ENCODE measurements at regions not wholly inside any gene's neighbourhood (a gene's known extent, or its start where the extent isn't known, plus 50 kb on each side); places are given as distances from the start of the nearest gene placed in this dataset.
"Not testable (repeated sequence)": the region's sequence is repeated elsewhere in the genome, so short reads cannot be mapped to it uniquely, and the experiment has no call there.

DNA sequence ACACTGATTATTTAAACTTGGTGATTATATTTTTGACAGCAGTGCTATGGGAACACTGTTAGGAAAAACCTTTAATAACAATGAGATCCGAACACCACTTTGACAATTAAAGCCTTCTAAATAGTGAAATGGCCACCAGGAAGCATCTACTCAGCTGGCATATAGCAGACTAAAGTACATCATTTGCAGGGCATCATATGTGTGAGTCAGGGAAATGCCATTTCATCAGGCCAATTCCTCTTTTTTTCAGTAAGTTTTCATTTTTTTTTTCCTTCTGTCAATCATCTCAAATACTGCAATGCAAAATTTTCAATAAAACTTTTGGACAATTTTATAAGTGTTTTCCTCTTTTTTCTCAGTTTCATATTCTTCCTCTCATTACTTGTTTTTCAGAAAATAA lies 521.4 kb upstream of the SEMA3D start:
- no peak for DNase-seq

DNA sequence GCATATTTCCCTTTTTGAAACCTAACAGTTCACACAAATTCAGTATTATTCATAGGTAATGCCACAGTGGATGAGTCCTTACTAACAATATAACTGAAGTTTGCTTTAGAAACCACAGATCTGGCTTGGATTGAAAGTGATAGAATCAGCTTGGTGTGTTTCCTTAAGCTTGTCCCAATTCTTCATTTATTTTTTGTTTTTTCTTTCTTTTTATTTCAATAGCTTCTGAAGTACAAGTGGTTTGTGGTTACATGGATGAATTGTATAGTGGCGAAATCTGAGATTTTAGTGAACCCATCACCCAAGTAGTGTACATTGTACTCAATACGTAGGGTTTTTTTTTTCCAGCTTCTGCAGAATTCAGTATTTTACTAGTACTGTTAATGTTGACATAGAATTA lies 518.2 kb upstream of the SEMA3D start:
- DNase-seq = no peak

- DNase-seq = no peak
These were observed 516.6 kb upstream of the SEMA3D start for GRCh38 chr7:85703251-85704010.

- no peak for DNase-seq
These were observed 515.5 kb upstream of the SEMA3D start for GRCh38 chr7:85702348-85702747.

DNA sequence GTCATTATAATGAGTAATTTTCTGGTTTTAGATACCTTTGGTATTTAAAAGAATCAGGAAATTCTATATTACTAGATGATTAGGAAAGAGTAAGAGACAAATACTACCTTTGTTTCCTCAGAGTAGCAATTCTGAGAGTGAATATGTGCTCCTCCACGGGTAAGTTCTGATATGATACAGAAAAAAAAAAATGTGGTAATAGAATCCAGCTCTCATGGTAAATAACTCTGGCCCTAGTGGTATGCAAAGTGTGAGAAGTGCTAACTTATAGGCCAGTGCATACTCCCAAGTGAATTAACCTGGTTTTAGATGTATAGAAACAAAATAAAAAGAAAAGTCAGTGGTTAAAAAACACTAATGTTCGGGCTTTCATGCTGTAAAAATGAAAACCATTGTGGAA lies 512.6 kb upstream of the SEMA3D start:
- no peak for DNase-seq

DNA sequence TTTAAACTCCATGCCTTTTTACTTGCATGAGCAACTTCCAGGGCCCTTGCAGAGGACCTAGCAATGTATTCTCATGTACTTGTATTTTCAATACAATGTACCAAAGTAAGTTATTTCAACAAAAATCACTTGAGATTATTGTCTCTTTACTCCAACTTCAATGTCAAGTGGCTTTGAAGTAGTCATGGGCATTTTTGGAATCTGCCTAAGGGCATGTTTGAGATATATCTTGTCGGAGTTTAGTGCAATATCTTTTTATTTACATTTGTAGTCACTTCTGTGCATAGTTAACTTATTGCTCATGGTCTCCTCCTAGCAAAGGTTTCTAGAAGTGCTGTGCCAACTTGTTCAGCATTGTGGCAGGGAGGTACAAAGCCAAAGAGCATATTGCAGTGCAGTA lies 508.7 kb upstream of the SEMA3D start:
- DNase-seq = no peak

DNA sequence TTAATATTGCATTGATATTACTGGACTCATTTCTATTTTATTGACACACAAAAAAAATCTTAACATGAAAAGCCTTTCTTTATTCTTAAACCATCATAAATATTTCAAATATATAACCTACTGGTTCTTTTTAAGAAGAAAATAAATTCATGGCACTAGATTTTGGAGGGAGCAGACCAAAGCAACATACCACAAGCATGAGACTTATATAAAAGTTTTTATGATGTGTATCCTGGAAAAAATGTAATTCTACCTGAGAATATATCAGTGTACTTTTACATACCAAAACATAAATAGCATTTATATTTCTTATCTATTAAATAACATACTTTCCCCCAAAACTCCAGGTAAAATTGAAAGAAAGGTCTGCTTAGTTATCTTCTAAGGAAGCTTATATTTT lies 508.2 kb upstream of the SEMA3D start:
- DNase-seq = no peak

GRCh38 chr7:85693326-85693725 lies 506.5 kb upstream of the SEMA3D start:
- DNase-seq = no peak

- no peak for DNase-seq
These were observed 501.9 kb upstream of the SEMA3D start for GRCh38 chr7:85688712-85689111.

GRCh38 chr7:85686401-85687181 lies 499.7 kb upstream of the SEMA3D start:
- no peak for DNase-seq

DNA sequence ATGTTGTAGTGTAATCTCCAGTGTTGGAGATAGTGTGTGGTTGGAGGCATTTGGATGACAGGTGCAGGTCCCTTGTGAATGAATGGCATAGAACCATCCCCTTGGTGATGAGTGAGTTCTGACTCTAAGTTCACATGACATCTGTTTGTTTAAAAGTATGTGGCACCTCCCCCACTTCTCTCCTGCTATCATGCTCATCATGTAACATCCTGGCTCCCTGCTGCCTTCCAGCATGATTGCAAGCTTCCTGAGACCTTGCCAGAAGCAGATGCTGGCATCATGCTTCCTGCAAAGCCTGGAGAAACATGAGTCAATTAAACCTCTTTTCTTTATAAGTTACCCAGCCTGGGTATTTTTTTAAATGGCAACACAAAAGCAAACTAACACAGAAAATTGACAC lies 499.0 kb upstream of the SEMA3D start:
- DNase-seq = no peak

GRCh38 chr7:85682833-85683620 lies 496.2 kb upstream of the SEMA3D start:
- DNase-seq = no peak

DNA sequence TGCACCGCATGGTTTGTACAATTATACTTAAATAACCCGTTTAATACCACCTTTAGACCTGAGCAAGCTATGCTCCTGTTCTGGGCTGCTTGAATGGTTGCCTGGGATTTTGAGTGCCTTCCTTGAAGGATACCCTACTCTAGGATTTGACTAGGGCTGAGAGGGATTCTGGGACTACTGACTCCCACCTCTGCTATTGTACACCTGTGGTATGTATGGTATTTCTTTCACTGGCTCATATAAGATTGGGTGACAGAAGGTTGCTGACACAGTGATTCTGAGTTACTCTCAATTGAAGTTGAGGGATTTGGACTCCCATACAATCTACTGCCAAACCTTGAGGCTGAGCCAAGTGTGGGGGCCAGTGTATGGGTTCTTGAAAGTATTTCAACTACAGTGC lies 494.4 kb upstream of the SEMA3D start:
- DNase-seq = no peak

DNA sequence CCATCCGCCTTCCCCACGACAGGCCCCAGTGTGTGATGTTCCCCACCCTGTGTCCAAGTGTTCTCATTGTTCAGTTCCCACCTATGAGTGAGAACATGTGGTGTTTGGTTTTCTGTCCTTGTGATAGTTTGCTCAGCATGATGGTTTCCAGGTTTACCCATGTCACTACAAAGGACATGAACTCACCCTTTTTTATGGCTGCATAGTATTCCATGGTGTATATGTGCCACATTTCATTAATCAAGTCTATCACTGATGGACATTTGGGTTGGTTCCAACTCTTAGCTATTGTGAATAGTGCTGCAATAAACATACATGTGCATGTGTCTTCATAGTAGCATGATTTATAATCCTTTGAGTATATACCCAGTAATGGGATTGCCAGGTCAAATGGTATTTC lies 488.2 kb upstream of the SEMA3D start:
- not testable (repeated sequence) for DNase-seq

DNA sequence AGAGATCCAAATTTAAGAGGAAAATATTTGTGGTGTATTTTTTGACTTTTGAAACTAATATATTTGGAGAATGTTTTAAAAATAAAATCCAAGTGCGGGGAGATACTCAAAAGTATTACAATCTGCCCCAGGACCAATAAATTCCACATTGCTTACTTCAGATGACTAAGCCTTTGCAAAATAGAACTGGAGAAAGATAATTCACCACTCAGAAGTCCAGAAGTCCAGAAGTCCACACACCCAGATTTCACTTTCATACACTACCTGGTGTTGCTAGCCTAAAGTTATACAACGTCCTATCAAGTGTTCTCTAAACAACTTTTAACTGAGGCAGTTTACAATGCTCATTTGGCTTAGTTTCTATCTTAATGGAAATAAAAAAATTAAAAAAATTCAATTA lies 487.0 kb upstream of the SEMA3D start:
- no peak for DNase-seq

GRCh38 chr7:85669225-85669624 lies 482.4 kb upstream of the SEMA3D start:
- no peak for DNase-seq

GRCh38 chr7:85664341-85664740 lies 477.5 kb upstream of the SEMA3D start:
- no peak for DNase-seq

GRCh38 chr7:85659364-85659763 lies 472.5 kb upstream of the SEMA3D start:
- DNase-seq = no peak

DNA sequence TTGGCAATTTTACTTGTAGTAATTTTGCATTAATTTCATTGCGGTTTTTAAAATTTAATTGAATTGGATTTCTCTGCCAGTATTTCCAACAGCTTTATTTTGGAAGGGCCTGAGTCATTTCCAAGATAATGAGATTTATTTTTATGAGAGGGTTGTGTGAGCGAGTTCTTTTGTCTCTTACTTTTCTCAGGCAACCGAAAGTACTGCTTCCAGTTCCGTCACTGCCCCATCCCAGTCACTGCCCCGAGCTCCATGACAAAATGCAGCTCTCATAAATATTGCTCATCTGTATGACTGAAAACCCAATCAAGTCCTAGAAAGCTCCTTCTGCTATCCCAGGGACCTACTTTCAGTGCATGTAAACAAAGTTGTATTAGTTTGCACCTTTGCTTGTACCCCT lies 468.4 kb upstream of the SEMA3D start:
- DNase-seq = no peak

DNA sequence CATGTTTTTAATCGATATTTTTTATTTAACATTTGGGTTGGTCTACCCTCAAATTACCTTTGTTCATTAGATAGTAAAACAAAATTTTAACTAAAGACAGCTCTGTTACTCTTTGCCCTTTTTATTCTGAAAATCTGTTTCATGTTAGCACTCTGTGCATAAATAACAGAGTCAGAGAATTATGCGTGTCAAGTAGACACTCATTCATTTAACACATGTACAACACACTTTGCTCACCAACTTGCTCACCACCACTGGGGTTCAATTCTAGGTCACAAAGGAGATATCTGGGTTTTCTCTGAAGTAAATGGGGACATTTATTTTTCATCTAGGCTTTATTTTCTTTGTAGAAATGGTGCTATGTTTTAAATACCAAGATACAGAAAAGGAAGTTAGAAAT lies 457.4 kb upstream of the SEMA3D start:
- DNase-seq = no peak

GRCh38 chr7:85641331-85641730 lies 454.5 kb upstream of the SEMA3D start:
- no peak for DNase-seq

GRCh38 chr7:85638394-85638793 lies 451.5 kb upstream of the SEMA3D start:
- DNase-seq = no peak

DNA sequence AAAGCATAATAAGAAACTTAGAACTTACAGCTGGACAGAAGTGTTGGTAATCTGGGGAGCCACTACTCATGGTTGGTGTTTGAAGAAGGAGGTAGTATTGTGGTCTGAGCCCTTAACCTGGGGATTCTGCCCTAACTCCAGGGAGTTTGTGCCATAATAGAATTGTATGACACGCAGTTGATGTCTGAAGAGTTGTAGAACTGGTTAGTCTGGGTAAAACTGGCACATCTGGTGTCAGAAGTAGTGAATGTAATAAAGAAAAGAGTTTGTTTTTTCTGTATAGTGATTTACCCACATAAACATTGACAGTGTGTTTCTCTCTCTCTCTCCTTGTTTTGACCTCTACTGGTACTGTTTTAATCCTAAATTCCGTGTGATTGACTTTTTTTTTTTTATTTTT lies 448.1 kb upstream of the SEMA3D start:
- DNase-seq = no peak

Measured in stimulated activated CD4-positive, alpha-beta T cell treated with anti-CD3 and anti-CD28 coated beads, Interleukin-4, amount 100 ng/mL, for 24 hours (primary cell).